ENCODE measurements at regions not wholly inside any gene's neighbourhood (a gene's known extent, or its start where the extent isn't known, plus 50 kb on each side); places are given as distances from the start of the nearest gene placed in this dataset.

- TF ChIP-seq POLR2A (IDR thresholded peaks at IDR 0.05; ENCODE audit: extremely low read depth, insufficient read length) (no peak), MAX (IDR thresholded peaks at IDR 0.05; ENCODE audit: low read depth, low read length) (no peak)
- TF ChIP-seq, protein P1, sequence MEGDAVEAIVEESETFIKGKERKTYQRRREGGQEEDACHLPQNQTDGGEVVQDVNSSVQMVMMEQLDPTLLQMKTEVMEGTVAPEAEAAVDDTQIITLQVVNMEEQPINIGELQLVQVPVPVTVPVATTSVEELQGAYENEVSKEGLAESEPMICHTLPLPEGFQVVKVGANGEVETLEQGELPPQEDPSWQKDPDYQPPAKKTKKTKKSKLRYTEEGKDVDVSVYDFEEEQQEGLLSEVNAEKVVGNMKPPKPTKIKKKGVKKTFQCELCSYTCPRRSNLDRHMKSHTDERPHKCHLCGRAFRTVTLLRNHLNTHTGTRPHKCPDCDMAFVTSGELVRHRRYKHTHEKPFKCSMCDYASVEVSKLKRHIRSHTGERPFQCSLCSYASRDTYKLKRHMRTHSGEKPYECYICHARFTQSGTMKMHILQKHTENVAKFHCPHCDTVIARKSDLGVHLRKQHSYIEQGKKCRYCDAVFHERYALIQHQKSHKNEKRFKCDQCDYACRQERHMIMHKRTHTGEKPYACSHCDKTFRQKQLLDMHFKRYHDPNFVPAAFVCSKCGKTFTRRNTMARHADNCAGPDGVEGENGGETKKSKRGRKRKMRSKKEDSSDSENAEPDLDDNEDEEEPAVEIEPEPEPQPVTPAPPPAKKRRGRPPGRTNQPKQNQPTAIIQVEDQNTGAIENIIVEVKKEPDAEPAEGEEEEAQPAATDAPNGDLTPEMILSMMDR (IDR thresholded peaks at IDR 0.05; ENCODE audit: low read depth, low read length): no peak
Observed at GRCh38 chr15:81945014-81945615, 100.7 kb downstream of the MEX3B start.

Measured in NB4 (cell line).